ENCODE measurements at regions not wholly inside any gene's neighbourhood (a gene's known extent, or its start where the extent isn't known, plus 50 kb on each side); places are given as distances from the start of the nearest gene placed in this dataset.

DNA sequence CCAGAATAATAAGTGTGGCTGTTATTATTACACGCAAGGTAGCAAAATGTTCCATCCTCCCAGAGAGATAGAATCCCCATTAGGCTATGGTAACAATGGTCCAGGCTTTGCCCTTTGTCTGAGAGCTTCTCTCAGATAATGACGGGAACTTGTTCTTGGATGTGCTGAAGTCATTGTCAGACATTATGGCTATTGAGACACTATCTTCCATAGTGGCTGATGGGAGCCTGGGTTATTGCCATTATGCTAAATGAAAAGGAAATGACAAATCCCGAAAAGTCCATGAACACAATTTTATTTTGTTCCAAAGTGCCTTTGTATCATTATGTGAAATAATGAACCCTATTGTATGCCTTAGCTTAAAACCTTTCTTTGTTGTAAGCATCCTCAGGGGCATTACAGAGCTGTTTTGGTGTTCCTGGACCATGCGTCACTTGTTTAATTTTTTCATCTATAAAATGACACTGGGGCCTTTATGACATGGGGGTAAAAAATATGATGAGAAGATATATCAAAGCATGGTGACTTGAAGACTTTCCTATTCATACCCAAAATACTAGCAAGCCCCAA, 218.5 kb downstream of the KCNS3 start:
- TF ChIP-seq ZNF521 (tag by site-specific recombination; IDR thresholded peaks at IDR 0.05) (no peak), ZNF155 (tag by site-specific recombination; IDR thresholded peaks at IDR 0.05) (no peak), ZBTB1 (tag by site-specific recombination; IDR thresholded peaks at IDR 0.05) (no peak), ZNF510 (tag by site-specific recombination; IDR thresholded peaks at IDR 0.05; ENCODE audit: insufficient replicate concordance) (no peak), ZNF660 (tag by site-specific recombination; IDR thresholded peaks at IDR 0.05) (no peak), ZNF10 (tag by site-specific recombination; IDR thresholded peaks at IDR 0.05) (no peak), ZNF473 (tag by site-specific recombination; IDR thresholded peaks at IDR 0.05) (no peak), YY1 (tag by site-specific recombination; IDR thresholded peaks at IDR 0.05) (no peak), KLF16 (tag by site-specific recombination; IDR thresholded peaks at IDR 0.05) (no peak)
- TF ChIP-seq, protein P1, sequence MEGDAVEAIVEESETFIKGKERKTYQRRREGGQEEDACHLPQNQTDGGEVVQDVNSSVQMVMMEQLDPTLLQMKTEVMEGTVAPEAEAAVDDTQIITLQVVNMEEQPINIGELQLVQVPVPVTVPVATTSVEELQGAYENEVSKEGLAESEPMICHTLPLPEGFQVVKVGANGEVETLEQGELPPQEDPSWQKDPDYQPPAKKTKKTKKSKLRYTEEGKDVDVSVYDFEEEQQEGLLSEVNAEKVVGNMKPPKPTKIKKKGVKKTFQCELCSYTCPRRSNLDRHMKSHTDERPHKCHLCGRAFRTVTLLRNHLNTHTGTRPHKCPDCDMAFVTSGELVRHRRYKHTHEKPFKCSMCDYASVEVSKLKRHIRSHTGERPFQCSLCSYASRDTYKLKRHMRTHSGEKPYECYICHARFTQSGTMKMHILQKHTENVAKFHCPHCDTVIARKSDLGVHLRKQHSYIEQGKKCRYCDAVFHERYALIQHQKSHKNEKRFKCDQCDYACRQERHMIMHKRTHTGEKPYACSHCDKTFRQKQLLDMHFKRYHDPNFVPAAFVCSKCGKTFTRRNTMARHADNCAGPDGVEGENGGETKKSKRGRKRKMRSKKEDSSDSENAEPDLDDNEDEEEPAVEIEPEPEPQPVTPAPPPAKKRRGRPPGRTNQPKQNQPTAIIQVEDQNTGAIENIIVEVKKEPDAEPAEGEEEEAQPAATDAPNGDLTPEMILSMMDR (tag by site-specific recombination; IDR thresholded peaks at IDR 0.05) = no peak
- TF ChIP-seq, protein P2, sequence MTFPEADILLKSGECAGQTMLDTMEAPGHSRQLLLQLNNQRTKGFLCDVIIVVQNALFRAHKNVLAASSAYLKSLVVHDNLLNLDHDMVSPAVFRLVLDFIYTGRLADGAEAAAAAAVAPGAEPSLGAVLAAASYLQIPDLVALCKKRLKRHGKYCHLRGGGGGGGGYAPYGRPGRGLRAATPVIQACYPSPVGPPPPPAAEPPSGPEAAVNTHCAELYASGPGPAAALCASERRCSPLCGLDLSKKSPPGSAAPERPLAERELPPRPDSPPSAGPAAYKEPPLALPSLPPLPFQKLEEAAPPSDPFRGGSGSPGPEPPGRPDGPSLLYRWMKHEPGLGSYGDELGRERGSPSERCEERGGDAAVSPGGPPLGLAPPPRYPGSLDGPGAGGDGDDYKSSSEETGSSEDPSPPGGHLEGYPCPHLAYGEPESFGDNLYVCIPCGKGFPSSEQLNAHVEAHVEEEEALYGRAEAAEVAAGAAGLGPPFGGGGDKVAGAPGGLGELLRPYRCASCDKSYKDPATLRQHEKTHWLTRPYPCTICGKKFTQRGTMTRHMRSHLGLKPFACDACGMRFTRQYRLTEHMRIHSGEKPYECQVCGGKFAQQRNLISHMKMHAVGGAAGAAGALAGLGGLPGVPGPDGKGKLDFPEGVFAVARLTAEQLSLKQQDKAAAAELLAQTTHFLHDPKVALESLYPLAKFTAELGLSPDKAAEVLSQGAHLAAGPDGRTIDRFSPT (tag by site-specific recombination; IDR thresholded peaks at IDR 0.05) = no peak
- TF ChIP-seq, protein P3, sequence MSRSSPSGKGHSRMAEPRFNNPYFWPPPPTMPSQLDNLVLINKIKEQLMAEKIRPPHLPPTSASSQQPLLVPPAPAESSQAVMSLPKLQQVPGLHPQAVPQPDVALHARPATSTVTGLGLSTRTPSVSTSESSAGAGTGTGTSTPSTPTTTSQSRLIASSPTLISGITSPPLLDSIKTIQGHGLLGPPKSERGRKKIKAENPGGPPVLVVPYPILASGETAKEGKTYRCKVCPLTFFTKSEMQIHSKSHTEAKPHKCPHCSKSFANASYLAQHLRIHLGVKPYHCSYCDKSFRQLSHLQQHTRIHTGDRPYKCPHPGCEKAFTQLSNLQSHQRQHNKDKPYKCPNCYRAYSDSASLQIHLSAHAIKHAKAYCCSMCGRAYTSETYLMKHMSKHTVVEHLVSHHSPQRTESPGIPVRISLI (tag by site-specific recombination; IDR thresholded peaks at IDR 0.05) = no peak
- TF ChIP-seq, protein P4, sequence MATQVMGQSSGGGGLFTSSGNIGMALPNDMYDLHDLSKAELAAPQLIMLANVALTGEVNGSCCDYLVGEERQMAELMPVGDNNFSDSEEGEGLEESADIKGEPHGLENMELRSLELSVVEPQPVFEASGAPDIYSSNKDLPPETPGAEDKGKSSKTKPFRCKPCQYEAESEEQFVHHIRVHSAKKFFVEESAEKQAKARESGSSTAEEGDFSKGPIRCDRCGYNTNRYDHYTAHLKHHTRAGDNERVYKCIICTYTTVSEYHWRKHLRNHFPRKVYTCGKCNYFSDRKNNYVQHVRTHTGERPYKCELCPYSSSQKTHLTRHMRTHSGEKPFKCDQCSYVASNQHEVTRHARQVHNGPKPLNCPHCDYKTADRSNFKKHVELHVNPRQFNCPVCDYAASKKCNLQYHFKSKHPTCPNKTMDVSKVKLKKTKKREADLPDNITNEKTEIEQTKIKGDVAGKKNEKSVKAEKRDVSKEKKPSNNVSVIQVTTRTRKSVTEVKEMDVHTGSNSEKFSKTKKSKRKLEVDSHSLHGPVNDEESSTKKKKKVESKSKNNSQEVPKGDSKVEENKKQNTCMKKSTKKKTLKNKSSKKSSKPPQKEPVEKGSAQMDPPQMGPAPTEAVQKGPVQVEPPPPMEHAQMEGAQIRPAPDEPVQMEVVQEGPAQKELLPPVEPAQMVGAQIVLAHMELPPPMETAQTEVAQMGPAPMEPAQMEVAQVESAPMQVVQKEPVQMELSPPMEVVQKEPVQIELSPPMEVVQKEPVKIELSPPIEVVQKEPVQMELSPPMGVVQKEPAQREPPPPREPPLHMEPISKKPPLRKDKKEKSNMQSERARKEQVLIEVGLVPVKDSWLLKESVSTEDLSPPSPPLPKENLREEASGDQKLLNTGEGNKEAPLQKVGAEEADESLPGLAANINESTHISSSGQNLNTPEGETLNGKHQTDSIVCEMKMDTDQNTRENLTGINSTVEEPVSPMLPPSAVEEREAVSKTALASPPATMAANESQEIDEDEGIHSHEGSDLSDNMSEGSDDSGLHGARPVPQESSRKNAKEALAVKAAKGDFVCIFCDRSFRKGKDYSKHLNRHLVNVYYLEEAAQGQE (tag by site-specific recombination; IDR thresholded peaks at IDR 0.05) = no peak
- TF ChIP-seq, protein P5, sequence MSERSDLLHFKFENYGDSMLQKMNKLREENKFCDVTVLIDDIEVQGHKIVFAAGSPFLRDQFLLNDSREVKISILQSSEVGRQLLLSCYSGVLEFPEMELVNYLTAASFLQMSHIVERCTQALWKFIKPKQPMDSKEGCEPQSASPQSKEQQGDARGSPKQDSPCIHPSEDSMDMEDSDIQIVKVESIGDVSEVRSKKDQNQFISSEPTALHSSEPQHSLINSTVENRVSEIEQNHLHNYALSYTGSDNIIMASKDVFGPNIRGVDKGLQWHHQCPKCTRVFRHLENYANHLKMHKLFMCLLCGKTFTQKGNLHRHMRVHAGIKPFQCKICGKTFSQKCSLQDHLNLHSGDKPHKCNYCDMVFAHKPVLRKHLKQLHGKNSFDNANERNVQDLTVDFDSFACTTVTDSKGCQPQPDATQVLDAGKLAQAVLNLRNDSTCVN (tag by site-specific recombination; optimal IDR thresholded peaks at IDR 0.05) = no peak

Measured in HEK293 (cell line).